Pancreas (tissue), 10 donors: ENCODE measurements at regions not wholly inside any gene's neighbourhood (a gene's known extent, or its start where the extent isn't known, plus 50 kb on each side); places are given as distances from the start of the nearest gene placed in this dataset.

Experiments used
- ATAC-seq, 4 donors: fragments of 200-7000 bp; cut with Tn5 transposase; one replicate each; pipeline versions ENCODE4 v1.8.0 to v1.9.1; 2020; ENCODE audit warnings: mild to moderate bottlenecking in 4 of 4, moderate library complexity in 4 of 4
- DNase-seq, 6 donors: peaks; one replicate each; pipeline ENCODE4 v3.0.0-alpha.2; 2020
- FAIRE-seq: peaks from 2 replicates; lab custom pipeline; 2012; peaks lifted over from hg19 to GRCh38; lab: Jason Lieb, UNC
- H3K27ac ChIP-seq, 4 donors: fragments of 200-600 bp; sonication (generic); 1 replicate in 3 of 4; 2 replicates in 1 of 4; pipeline versions ENCODE4 v1.5.0 to v1.8.0; 2020
- H3K27me3 ChIP-seq, 4 donors: fragments of 200-600 bp; one replicate each; pipeline ENCODE4 v1.8.0; 2021
- H3K36me3 ChIP-seq, 3 donors: fragments of 200-600 bp; sonication (generic) in 1 of 3; one replicate each; pipeline versions ENCODE4 v1.5.0 to v1.8.0; 2020 to 2021
- H3K4me1 ChIP-seq, 3 donors: fragments of 200-600 bp; one replicate each; pipeline ENCODE4 v1.8.0; 2021
- H3K4me3 ChIP-seq, 4 donors: fragments of 200-600 bp; sonication (generic) in 2 of 4; one replicate each; pipeline versions ENCODE4 v1.5.0 to v1.8.0; 2020 to 2021
- H3K9me3 ChIP-seq, 4 donors: fragments of 200-600 bp; one replicate each; pipeline ENCODE4 v1.8.0; 2021
- WGBS, 2 donors: extraction: QIAGEN DNeasy Blood & Tissue Kit; methylation state at CpG; one replicate each; pipeline ENCODE4 v1.1.7; 2013; 5-methylcytosine and 5-hydroxymethylcytosine counted together
- intact Hi-C, 3 donors: fragments of 100-400 bp; cut with DNase I; formaldehyde crosslinking; loops; one replicate each; pipeline versions ENCODE4 v1.11.1 to v1.14.2; 2022
- TF ChIP-seq, protein P1 (sequence below), 4 donors: fragments of 200-600 bp; sonication (generic) in 3 of 4; IDR thresholded peaks; one replicate each; pipeline versions ENCODE4 v1.5.0 to v1.8.0; 2021; ENCODE audit warnings: antibody characterized with exemption in 4 of 4
- donor health status: healthy with polysubstance abuse.
- donor health status: DM: no; HTN: no; CAD: no; lungs with moderate emphysema.
- donor health status: DM: no; HTN: no; CAD: no.
- donor health status: control.
- donor health status: control.
- donor health status: Bipolar disorder and iron deficiency.
- donor health status: DM: yes; HTN: yes; CAD: no.
- donor health status: DM: no; HTN: no; CAD: no.
- donor health status: DM: no; HTN: no; CAD: no.
- donor health status: DM: yes; HTN: yes; CAD: no.

DNA sequence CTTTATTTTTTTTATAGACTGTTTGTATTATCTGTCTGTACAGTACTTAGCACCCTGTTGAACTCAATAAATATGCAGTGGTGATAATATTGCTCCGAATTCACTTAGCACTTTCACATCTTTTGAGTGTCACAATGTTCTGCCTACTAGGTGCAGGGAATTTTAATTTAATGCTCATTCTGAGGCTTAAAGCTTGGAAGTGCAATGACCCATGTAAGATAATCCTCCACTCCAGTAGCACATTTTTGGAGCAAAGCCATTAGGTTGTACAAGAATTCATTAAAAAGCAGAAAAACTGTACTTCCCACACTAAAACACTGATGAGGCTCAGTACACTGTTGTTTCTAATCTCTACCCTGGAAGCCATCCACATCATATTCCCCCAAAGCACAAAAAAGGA is 255.3 kb upstream of the MTNR1B start:
- no peak for DNase-seq
- H3K36me3 ChIP-seq, result no peaks in the 10 kb centered on the region
- ATAC-seq, result no peak
- FAIRE-seq, result no peak
- intact Hi-C loops, result no loop called here
- TF ChIP-seq, protein P1, sequence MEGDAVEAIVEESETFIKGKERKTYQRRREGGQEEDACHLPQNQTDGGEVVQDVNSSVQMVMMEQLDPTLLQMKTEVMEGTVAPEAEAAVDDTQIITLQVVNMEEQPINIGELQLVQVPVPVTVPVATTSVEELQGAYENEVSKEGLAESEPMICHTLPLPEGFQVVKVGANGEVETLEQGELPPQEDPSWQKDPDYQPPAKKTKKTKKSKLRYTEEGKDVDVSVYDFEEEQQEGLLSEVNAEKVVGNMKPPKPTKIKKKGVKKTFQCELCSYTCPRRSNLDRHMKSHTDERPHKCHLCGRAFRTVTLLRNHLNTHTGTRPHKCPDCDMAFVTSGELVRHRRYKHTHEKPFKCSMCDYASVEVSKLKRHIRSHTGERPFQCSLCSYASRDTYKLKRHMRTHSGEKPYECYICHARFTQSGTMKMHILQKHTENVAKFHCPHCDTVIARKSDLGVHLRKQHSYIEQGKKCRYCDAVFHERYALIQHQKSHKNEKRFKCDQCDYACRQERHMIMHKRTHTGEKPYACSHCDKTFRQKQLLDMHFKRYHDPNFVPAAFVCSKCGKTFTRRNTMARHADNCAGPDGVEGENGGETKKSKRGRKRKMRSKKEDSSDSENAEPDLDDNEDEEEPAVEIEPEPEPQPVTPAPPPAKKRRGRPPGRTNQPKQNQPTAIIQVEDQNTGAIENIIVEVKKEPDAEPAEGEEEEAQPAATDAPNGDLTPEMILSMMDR (IDR thresholded peaks at IDR 0.05), result no peak
- H3K27ac ChIP-seq, result no peak overlapping the region
- no peaks in the 10 kb centered on the region for H3K4me1 ChIP-seq
- H3K9me3 ChIP-seq, result no peaks in the 10 kb centered on the region
- 72 to 86% methylated on average over 1 of the region's 1 CpG for WGBS, 2 donors
- no peaks in the 10 kb centered on the region for H3K27me3 ChIP-seq
- no peak overlapping the region for H3K4me3 ChIP-seq

GRCh38 chr11:92717240-92717639 is 252.2 kb upstream of the MTNR1B start:
- no peaks in the 10 kb centered on the region for H3K36me3 ChIP-seq
- WGBS, 2 donors, result 81 to 90% methylated on average over 1 of the region's 1 CpG
- no peak for FAIRE-seq
- H3K4me3 ChIP-seq, result no peak overlapping the region
- TF ChIP-seq, protein P1 (IDR thresholded peaks at IDR 0.05), result no peak
- no peaks in the 10 kb centered on the region for H3K27me3 ChIP-seq
- no peak overlapping the region for H3K27ac ChIP-seq
- no peak for ATAC-seq
- intact Hi-C loops, result no loop called here
- H3K9me3 ChIP-seq, result no peaks in the 10 kb centered on the region
- DNase-seq, result no peak
- no peaks in the 10 kb centered on the region for H3K4me1 ChIP-seq

DNA sequence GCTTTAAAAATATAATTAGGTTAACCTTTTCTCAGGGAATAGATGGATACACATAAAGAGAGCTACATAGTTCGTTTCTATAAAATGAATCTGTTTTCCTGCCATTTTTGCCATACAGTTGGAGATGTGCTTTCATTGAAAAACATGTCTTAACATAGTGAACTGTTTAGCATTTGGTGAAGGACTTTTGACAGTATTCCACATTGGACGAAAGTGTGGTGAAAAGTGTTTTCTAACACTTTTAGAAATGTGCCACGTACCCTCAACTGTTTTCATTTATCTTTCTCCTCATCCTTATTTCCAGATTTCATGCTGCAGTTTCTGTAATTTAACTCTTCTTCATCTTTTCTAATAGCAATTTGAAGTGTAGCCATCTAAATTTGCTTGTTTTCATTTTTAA is 249.1 kb upstream of the MTNR1B start:
- no peak overlapping the region for H3K4me3 ChIP-seq
- H3K4me1 ChIP-seq, result no peaks in the 10 kb centered on the region
- TF ChIP-seq, protein P1 (IDR thresholded peaks at IDR 0.05), result no peak
- ATAC-seq (no peak), DNase-seq (no peak), FAIRE-seq (no peak)
- H3K9me3 ChIP-seq, result no peaks in the 10 kb centered on the region
- H3K36me3 ChIP-seq, result no peaks in the 10 kb centered on the region
- no peak overlapping the region for H3K27ac ChIP-seq
- intact Hi-C loops, result no loop called here
- WGBS, 2 donors, result 54 to 68% methylated on average over 3 of the region's 3 CpGs
- H3K27me3 ChIP-seq, result no peaks in the 10 kb centered on the region

- Histone ChIP-seq H3K27me3 (no peaks in the 10 kb centered on the region), H3K27ac (no peak overlapping the region), H3K4me1 (no peaks in the 10 kb centered on the region), H3K9me3 (no peaks in the 10 kb centered on the region), H3K36me3 (no peaks in the 10 kb centered on the region), H3K4me3 (no peak overlapping the region)
- TF ChIP-seq, protein P1 (IDR thresholded peaks at IDR 0.05), result no peak
- DNase-seq (no peak), ATAC-seq (no peak), FAIRE-seq (no peak)
- intact Hi-C loops, result no loop called here
- WGBS, 2 donors, result 90 to 91% methylated on average over 1 of the region's 1 CpG
These were observed 244.1 kb upstream of the MTNR1B start for GRCh38 chr11:92725352-92725751.

DNA sequence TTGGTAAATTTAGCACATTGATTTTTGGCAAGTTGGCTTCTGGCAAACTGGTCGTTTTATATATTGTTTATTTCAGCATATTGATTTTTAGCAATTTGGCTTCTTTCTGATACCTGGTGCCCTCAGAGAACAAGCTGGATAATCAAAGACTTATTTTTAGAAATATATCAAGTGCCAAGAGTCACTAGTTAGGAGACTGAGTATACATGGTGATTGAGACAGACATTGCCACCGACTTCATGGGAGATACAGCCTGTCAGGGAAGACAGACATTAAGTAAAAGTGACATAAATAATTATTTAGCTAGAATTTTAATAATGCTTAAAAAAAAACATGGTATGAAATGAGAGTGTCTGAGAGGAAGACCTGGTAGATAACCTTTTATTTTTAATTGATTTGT is 242.3 kb upstream of the MTNR1B start:
- DNase-seq (no peak), ATAC-seq (no peak), FAIRE-seq (no peak)
- H3K4me3 ChIP-seq, result no peak overlapping the region
- H3K4me1 ChIP-seq, result no peaks in the 10 kb centered on the region
- no peaks in the 10 kb centered on the region for H3K36me3 ChIP-seq
- 22 to 26% methylated on average over 2 of the region's 2 CpGs for WGBS, 2 donors
- no peaks in the 10 kb centered on the region for H3K27me3 ChIP-seq
- no peaks in the 10 kb centered on the region for H3K9me3 ChIP-seq
- no peak overlapping the region for H3K27ac ChIP-seq
- TF ChIP-seq, protein P1 (IDR thresholded peaks at IDR 0.05), result no peak
- intact Hi-C loops, result no loop called here
